22Rv1 (cell line): ENCODE measurements at regions not wholly inside any gene's neighbourhood (a gene's known extent, or its start where the extent isn't known, plus 50 kb on each side); places are given as distances from the start of the nearest gene placed in this dataset.

ENCODE experiments used
- CTCF ChIP-seq: fragments of 450-650 bp; IDR thresholded peaks from 2 replicates; pipeline ENCODE4 v1.5.1; 2017; ENCODE audit warnings: mild to moderate bottlenecking
- ZFX ChIP-seq: fragments of 450-650 bp; IDR thresholded peaks from 2 replicates; pipeline ENCODE4 v1.6.1; 2017; ENCODE audit warnings: antibody characterized with exemption, borderline replicate concordance

GRCh38 chr9:110021891-110022290, 186.1 kb downstream of the C9orf152 start:
- TF ChIP-seq CTCF (no peak), ZFX (no peak)
